HFFc6 (cell line): ENCODE measurements at regions not wholly inside any gene's neighbourhood (a gene's known extent, or its start where the extent isn't known, plus 50 kb on each side); places are given as distances from the start of the nearest gene placed in this dataset.
"Not testable (repeated sequence)": the region's sequence is repeated elsewhere in the genome, so short reads cannot be mapped to it uniquely, and the experiment has no call there.

Source experiments
- DNase-seq: peaks from one replicate; pipeline ENCODE4 v3.0.0-alpha.2; 2018
- H3K27ac Mint-ChIP-seq: 2 replicates; pipeline ENCODE4 v1.8.0; 2020; ENCODE audit warnings: mild to moderate bottlenecking, mixed read lengths
- H3K27me3 Mint-ChIP-seq: 2 replicates; pipeline ENCODE4 v1.8.0; 2021; ENCODE audit warnings: mild to moderate bottlenecking, moderate library complexity, mixed read lengths; ENCODE audit not compliant: insufficient read depth
- H3K36me3 Mint-ChIP-seq: 2 replicates; pipeline ENCODE4 v1.8.0; 2021; ENCODE audit warnings: low read depth, mixed read lengths
- H3K4me1 Mint-ChIP-seq: 2 replicates; pipeline ENCODE4 v1.8.0; 2020; ENCODE audit warnings: low read depth, mixed read lengths
- H3K4me3 Mint-ChIP-seq: 2 replicates; pipeline ENCODE4 v1.8.0; 2020; ENCODE audit warnings: mild to moderate bottlenecking, moderate library complexity, mixed read lengths
- H3K9me3 Mint-ChIP-seq: 2 replicates; pipeline ENCODE4 v1.8.0; 2020; ENCODE audit warnings: mild to moderate bottlenecking, mixed read lengths
- TF ChIP-seq, protein P1 (sequence below): fragments of 200-600 bp; sonication (generic); IDR thresholded peaks from 2 replicates; pipeline ENCODE4 v1.5.0; 2021; ENCODE audit warnings: antibody characterized with exemption, mild to moderate bottlenecking

GRCh38 chr7:10780400-10780747 is 193.3 kb upstream of the PHF14 start:
- DNase-seq, result no peak
- Mint-ChIP-seq H3K4me3 (no peak overlapping the region), H3K27ac (no peak overlapping the region), H3K27me3 (no peaks in the 10 kb centered on the region), H3K36me3 (peaks cover 14% of the 10 kb centered on the region; the same call in 1 of the 2 replicates), H3K9me3 (peaks cover 17% of the 10 kb centered on the region), H3K4me1 (no peaks in the 10 kb centered on the region)
- TF ChIP-seq, protein P1, sequence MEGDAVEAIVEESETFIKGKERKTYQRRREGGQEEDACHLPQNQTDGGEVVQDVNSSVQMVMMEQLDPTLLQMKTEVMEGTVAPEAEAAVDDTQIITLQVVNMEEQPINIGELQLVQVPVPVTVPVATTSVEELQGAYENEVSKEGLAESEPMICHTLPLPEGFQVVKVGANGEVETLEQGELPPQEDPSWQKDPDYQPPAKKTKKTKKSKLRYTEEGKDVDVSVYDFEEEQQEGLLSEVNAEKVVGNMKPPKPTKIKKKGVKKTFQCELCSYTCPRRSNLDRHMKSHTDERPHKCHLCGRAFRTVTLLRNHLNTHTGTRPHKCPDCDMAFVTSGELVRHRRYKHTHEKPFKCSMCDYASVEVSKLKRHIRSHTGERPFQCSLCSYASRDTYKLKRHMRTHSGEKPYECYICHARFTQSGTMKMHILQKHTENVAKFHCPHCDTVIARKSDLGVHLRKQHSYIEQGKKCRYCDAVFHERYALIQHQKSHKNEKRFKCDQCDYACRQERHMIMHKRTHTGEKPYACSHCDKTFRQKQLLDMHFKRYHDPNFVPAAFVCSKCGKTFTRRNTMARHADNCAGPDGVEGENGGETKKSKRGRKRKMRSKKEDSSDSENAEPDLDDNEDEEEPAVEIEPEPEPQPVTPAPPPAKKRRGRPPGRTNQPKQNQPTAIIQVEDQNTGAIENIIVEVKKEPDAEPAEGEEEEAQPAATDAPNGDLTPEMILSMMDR, result no peak

DNA sequence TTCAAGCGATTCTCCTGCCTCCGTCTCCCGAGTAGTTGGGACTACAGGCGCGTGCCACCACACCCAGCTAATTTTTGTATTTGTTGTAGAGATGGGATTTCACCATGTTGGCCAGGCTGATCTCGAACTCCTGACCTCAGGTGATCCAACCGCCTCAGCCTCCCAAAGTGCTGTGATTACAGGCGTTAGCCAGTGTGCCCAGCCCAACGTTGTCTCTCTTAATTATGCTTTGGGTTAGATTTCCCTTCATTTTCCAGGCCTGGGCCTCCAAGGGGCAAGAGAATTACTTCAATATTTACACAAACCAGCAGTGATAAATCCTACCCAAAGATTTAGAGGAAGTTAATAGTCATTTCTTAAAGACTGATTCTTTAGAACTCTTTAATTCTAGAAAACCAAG is 186.7 kb upstream of the PHF14 start:
- H3K27me3 Mint-ChIP-seq, DNase-seq, H3K4me1 Mint-ChIP-seq, H3K4me3 Mint-ChIP-seq, H3K27ac Mint-ChIP-seq, H3K36me3 Mint-ChIP-seq: not testable (repeated sequence)
- H3K9me3 Mint-ChIP-seq, result peaks cover 26% of the 10 kb centered on the region

- H3K27me3 Mint-ChIP-seq, result no peaks in the 10 kb centered on the region
- H3K4me1 Mint-ChIP-seq, result no peaks in the 10 kb centered on the region
- no peak for DNase-seq
- no peaks in the 10 kb centered on the region for H3K36me3 Mint-ChIP-seq
- TF ChIP-seq, protein P1, result no peak
- no peak overlapping the region for H3K4me3 Mint-ChIP-seq
- no peak overlapping the region for H3K27ac Mint-ChIP-seq
- peaks cover 38% of the 10 kb centered on the region for H3K9me3 Mint-ChIP-seq
Observed at GRCh38 chr7:10789170-10789569, 184.5 kb upstream of the PHF14 start.

GRCh38 chr7:10790910-10791309 is 182.8 kb upstream of the PHF14 start:
- no peaks in the 10 kb centered on the region for H3K27me3 Mint-ChIP-seq
- no peaks in the 10 kb centered on the region for H3K4me1 Mint-ChIP-seq
- H3K9me3 Mint-ChIP-seq, result peaks cover 38% of the 10 kb centered on the region
- no peak overlapping the region for H3K4me3 Mint-ChIP-seq
- H3K36me3 Mint-ChIP-seq, result no peaks in the 10 kb centered on the region
- DNase-seq, result no peak
- H3K27ac Mint-ChIP-seq, result no peak overlapping the region
- TF ChIP-seq, protein P1, result no peak

DNA sequence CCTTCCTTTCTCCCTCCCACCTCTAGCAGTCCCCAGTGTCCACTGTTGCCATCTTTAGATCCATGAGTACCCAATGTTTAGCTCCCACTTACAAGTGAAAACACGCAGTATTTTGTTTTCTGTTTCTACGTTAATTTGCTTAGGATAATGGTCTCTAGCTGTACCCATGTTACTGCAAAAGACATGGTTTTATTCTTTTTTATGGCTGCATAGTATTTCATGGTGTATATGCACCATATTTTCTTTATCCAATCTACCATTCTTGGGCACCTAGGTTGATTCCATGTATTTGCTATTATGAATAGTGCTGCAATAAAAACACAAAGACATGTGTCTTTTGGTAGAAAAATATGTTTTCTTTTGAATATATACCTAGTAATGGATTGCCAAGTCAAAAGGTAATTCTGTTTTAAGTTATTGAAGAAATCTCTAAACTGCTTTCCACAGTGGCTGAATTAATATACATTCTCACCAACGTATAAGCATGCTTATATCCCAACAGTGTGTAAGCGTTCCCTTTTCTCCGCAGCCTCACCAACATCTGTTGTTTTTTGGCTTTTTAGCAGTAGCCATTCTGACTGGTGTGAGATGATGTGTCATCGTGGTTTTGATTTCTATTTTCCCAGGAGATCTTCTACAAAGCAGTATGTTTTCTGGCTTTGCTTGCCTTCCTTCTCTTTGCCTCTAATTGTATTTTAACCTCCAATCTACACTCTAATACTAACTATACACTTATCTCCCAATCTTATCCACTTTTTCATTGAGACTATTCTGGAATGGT is 179.5 kb upstream of the PHF14 start:
- H3K9me3 Mint-ChIP-seq, result peaks cover 34% of the 10 kb centered on the region
- H3K4me3 Mint-ChIP-seq, result no peak overlapping the region
- no peaks in the 10 kb centered on the region for H3K27me3 Mint-ChIP-seq
- H3K4me1 Mint-ChIP-seq, result no peaks in the 10 kb centered on the region
- H3K27ac Mint-ChIP-seq, result no peak overlapping the region
- no peaks in the 10 kb centered on the region for H3K36me3 Mint-ChIP-seq
- no peak for DNase-seq
- TF ChIP-seq, protein P1, result no peak

DNA sequence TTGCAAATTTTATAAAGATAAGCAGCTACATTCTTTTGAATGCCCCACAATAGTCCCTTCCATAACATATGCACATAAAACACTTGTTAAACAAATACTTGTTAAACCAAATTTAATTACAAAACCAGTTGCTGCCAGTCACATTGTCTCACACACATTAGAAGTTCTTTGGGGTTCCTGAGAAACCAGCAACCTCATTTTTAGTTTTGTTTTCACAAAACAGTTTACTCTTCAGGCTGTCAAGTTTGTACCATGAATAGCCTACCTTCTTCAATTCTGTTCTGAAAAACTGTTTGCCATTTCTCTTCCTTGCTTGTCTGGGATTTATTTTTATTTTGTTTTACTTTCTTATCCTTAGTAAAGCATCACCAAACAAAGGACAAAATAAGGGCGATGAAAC is 176.5 kb upstream of the PHF14 start:
- DNase-seq, result no peak
- H3K27ac Mint-ChIP-seq, result no peak overlapping the region
- H3K4me3 Mint-ChIP-seq, result no peak overlapping the region
- no peaks in the 10 kb centered on the region for H3K36me3 Mint-ChIP-seq
- H3K9me3 Mint-ChIP-seq, result peaks cover 26% of the 10 kb centered on the region
- no peaks in the 10 kb centered on the region for H3K27me3 Mint-ChIP-seq
- no peaks in the 10 kb centered on the region for H3K4me1 Mint-ChIP-seq
- TF ChIP-seq, protein P1, result no peak
